IMR-90 (cell line): ENCODE measurements at regions not wholly inside any gene's neighbourhood (a gene's known extent, or its start where the extent isn't known, plus 50 kb on each side); places are given as distances from the start of the nearest gene placed in this dataset.

Source experiments
- ATAC-seq: fragments of 200-7000 bp; cut with Tn5 transposase; 2 replicates; pipeline ENCODE4 v1.9.1; 2020; ENCODE audit warnings: low read depth, mild to moderate bottlenecking, moderate library complexity
- BruUV-seq: library from RNA; stranded (reverse); fragments of 400-500 nt; replicated peaks from 2 replicates; lab custom pipeline; 2021; lab: Mats Ljungman, UMichigan
- CTCF ChIA-PET: fragments of 300-600 bp; formaldehyde crosslinking; extraction: SDS; loops from one replicate; lab custom pipeline; 2021; ENCODE audit warnings: antibody characterized with exemption; lab: Yijun Ruan, JAX
- POLR2A ChIA-PET: fragments of 300-600 bp; sonication (Branson Sonifier 250); formaldehyde crosslinking; loops from one replicate; lab custom pipeline; 2022; ENCODE audit warnings: antibody characterized with exemption; ENCODE audit not compliant: unreplicated experiment; lab: Charles Lee
- DNase-seq: peaks from one replicate; pipeline ENCODE4 v3.0.0; 2013
- H2AFZ ChIP-seq: replicated peaks from 2 replicates; pipeline ENCODE3; 2013; ENCODE audit warnings: low read length, mild to moderate bottlenecking; ENCODE audit not compliant: poor library complexity
- H2AK5ac ChIP-seq: 2 replicates; pipeline ENCODE4 v1.6.1; 2013; ENCODE audit warnings: low read depth, low read length, inconsistent platforms
- H2AK9ac ChIP-seq: replicated peaks from 2 replicates; pipeline ENCODE3; 2013; ENCODE audit warnings: mild to moderate bottlenecking, low read depth, low read length, moderate library complexity; ENCODE audit not compliant: poor library complexity
- H2BK120ac ChIP-seq: 2 replicates; pipeline ENCODE4 v1.6.1; 2013; ENCODE audit warnings: low read depth, low read length, inconsistent platforms
- H2BK15ac ChIP-seq: 3 replicates; pipeline ENCODE4 v1.6.1; 2013; ENCODE audit warnings: low read depth, low read length, inconsistent platforms
- H2BK20ac ChIP-seq: 2 replicates; pipeline ENCODE4 v1.6.1; 2013; ENCODE audit warnings: low read depth, mild to moderate bottlenecking, inconsistent platforms, low read length, moderate library complexity
- H2BK5ac ChIP-seq: 2 replicates; pipeline ENCODE4 v1.6.1; 2013; ENCODE audit warnings: mild to moderate bottlenecking, low read depth, low read length, inconsistent platforms; ENCODE audit not compliant: poor library complexity, severe bottlenecking
- H3K14ac ChIP-seq: replicated peaks from 2 replicates; pipeline ENCODE4 v1.6.1; 2013; ENCODE audit warnings: low read depth, low read length, inconsistent platforms
- H3K18ac ChIP-seq: 2 replicates; pipeline ENCODE4 v1.6.1; 2013; ENCODE audit warnings: low read depth, low read length, control low read depth
- H3K23ac ChIP-seq: 2 replicates; pipeline ENCODE4 v1.6.1; 2013; ENCODE audit warnings: low read depth, low read length, inconsistent platforms
- H3K27ac ChIP-seq: 2 replicates; pipeline ENCODE4 v1.5.1; 2013; ENCODE audit warnings: mild to moderate bottlenecking, control low read depth, low read length; ENCODE audit not compliant: insufficient read depth
- H3K27me3 ChIP-seq: 2 replicates; pipeline ENCODE4 v1.6.1; 2013; ENCODE audit warnings: low read length; ENCODE audit not compliant: control insufficient read depth, insufficient read depth
- H3K36me3 ChIP-seq: 2 replicates; pipeline ENCODE4 v1.6.1; 2013; ENCODE audit warnings: low read length, mixed read lengths; ENCODE audit not compliant: control insufficient read depth, insufficient read depth
- H3K4ac ChIP-seq: 2 replicates; pipeline ENCODE4 v1.6.1; 2013; ENCODE audit warnings: low read depth, low read length, inconsistent platforms
- H3K4me1 ChIP-seq: 2 replicates; pipeline ENCODE4 v1.6.1; 2013; ENCODE audit warnings: low read length, mixed read lengths; ENCODE audit not compliant: control insufficient read depth, insufficient read depth
- H3K4me2 ChIP-seq: 2 replicates; pipeline ENCODE4 v1.6.1; 2013; ENCODE audit warnings: low read depth, mild to moderate bottlenecking, control low read depth, low read length, moderate library complexity
- H3K4me3 ChIP-seq: 2 replicates; pipeline ENCODE4 v1.5.1; 2013; ENCODE audit warnings: low read depth, mild to moderate bottlenecking, control low read depth, low read length, moderate library complexity; ENCODE audit not compliant: insufficient read depth
- H3K56ac ChIP-seq: 2 replicates; pipeline ENCODE4 v1.6.1; 2013; ENCODE audit warnings: low read length, inconsistent platforms; ENCODE audit not compliant: insufficient read depth; ENCODE audit errors: extremely low read depth
- H3K79me1 ChIP-seq, 2 experiments: 2 replicates each; pipeline ENCODE4 v1.6.1; 2013; ENCODE audit warnings: low read length in 2 of 2, inconsistent platforms in 1 of 2, low read depth in 1 of 2
- H3K9ac ChIP-seq: 2 replicates; pipeline ENCODE4 v1.6.1; 2013; ENCODE audit warnings: low read depth, low read length, control low read depth
- H3K9me1 ChIP-seq: 2 replicates; pipeline ENCODE4 v1.6.1; 2013; ENCODE audit warnings: low read length, inconsistent platforms; ENCODE audit not compliant: insufficient read depth
- H3K9me3 ChIP-seq: 2 replicates; pipeline ENCODE4 v1.6.1; 2013; ENCODE audit warnings: low read length; ENCODE audit not compliant: control insufficient read depth, insufficient read depth
- H4K20me1 ChIP-seq: 2 replicates; pipeline ENCODE4 v1.6.1; 2013; ENCODE audit warnings: low read length, inconsistent platforms; ENCODE audit not compliant: insufficient read depth
- H4K5ac ChIP-seq: 2 replicates; pipeline ENCODE4 v1.6.1; 2013; ENCODE audit warnings: mild to moderate bottlenecking, low read depth, low read length, control low read depth
- H4K8ac ChIP-seq, 2 experiments: 2 replicates each; pipeline ENCODE4 v1.6.1; 2013; ENCODE audit warnings: low read depth in 2 of 2, low read length in 2 of 2, control low read depth in 1 of 2, inconsistent platforms in 1 of 2
- H4K91ac ChIP-seq: 2 replicates; pipeline ENCODE4 v1.6.1; 2013; ENCODE audit warnings: low read depth, low read length, inconsistent platforms; ENCODE audit not compliant: insufficient read depth
- BHLHE40 ChIP-seq: fragments of 150-350 bp; IDR thresholded peaks from 2 replicates; pipeline ENCODE4 v1.6.1; 2016; ENCODE audit warnings: mild to moderate bottlenecking, low read depth, low read length
- CEBPB ChIP-seq: IDR thresholded peaks from 2 replicates; pipeline ENCODE4 v1.6.1; 2012; ENCODE audit warnings: low read depth, low read length, improper control_type of control experiment
- CHD1 ChIP-seq: IDR thresholded peaks from 2 replicates; pipeline ENCODE4 v1.6.1; 2012; ENCODE audit warnings: low read depth, low read length, improper control_type of control experiment
- FOS ChIP-seq: fragments of 150-350 bp; IDR thresholded peaks from 2 replicates; pipeline ENCODE4 v1.6.1; 2016; ENCODE audit warnings: low read depth, low read length
- MAFK ChIP-seq: IDR thresholded peaks from 2 replicates; pipeline ENCODE4 v1.6.1; 2012; ENCODE audit warnings: low read depth, low read length, improper control_type of control experiment
- MAZ ChIP-seq: IDR thresholded peaks from 2 replicates; pipeline ENCODE4 v1.6.1; 2012; ENCODE audit warnings: low read depth, mild to moderate bottlenecking, low read length, improper control_type of control experiment, moderate library complexity, borderline replicate concordance
- MXI1 ChIP-seq: IDR thresholded peaks from 2 replicates; pipeline ENCODE4 v1.6.1; 2012; ENCODE audit warnings: low read depth, mild to moderate bottlenecking, low read length, moderate library complexity, borderline replicate concordance
- NFE2L2 ChIP-seq: fragments of 150-350 bp; IDR thresholded peaks from 2 replicates; pipeline ENCODE4 v1.6.1; 2016; ENCODE audit warnings: low read depth, mild to moderate bottlenecking, low read length
- POLR2A ChIP-seq: IDR thresholded peaks from 2 replicates; pipeline ENCODE4 v1.6.1; 2012; ENCODE audit warnings: mild to moderate bottlenecking, low read depth, low read length
- RAD21 ChIP-seq: IDR thresholded peaks from 2 replicates; pipeline ENCODE4 v1.6.1; 2012; ENCODE audit warnings: low read length, improper control_type of control experiment
- RCOR1 ChIP-seq: IDR thresholded peaks from 2 replicates; pipeline ENCODE4 v1.6.1; 2012; ENCODE audit warnings: mild to moderate bottlenecking, low read length, improper control_type of control experiment; ENCODE audit not compliant: insufficient replicate concordance
- RFX5 ChIP-seq: IDR thresholded peaks from 2 replicates; pipeline ENCODE4 v1.8.0; 2012; ENCODE audit warnings: low read depth, mild to moderate bottlenecking, low read length, moderate library complexity
- SMC3 ChIP-seq: fragments of 150-350 bp; IDR thresholded peaks from 2 replicates; pipeline ENCODE4 v1.6.1; 2016; ENCODE audit warnings: low read depth, mild to moderate bottlenecking, antibody characterized with exemption, low read length, moderate library complexity
- WGBS, 2 experiments: methylation state at CpG; one replicate each; pipeline versions ENCODE4 v1.1.5 to v1.1.7; 2013; ENCODE audit warnings: missing lambda C conversion rate in 2 of 2; ENCODE audit not compliant: insufficient read length in 1 of 2; ENCODE audit errors: extremely low coverage in 2 of 2; 5-methylcytosine and 5-hydroxymethylcytosine counted together
- dilution Hi-C: fragments of 300-500 bp; cut with HindIII; formaldehyde crosslinking; loops from one replicate; pipeline ENCODE4 v1.14.3; 2018; ENCODE audit warnings: low sequenced_read_pairs; ENCODE audit not compliant: unreplicated experiment
- in situ Hi-C: fragments of 300-500 bp; cut with MboI; formaldehyde crosslinking; loops from 3 replicates; pipeline ENCODE4 v1.14.3; 2019; ENCODE audit warnings: low sequenced_read_pairs, inconsistent platforms, mixed read lengths
- intact Hi-C: fragments of 100-400 bp; cut with micrococcal nuclease; formaldehyde crosslinking; loops from 2 replicates; pipeline ENCODE4 v1.10.0; 2022
- TF ChIP-seq, protein P1 (sequence below): conservative IDR thresholded peaks from 2 replicates; pipeline ENCODE4 v1.5.1; 2012; ENCODE audit warnings: mild to moderate bottlenecking, low read depth, low read length, improper control_type of control experiment
- TF ChIP-seq, protein P2 (sequence below): fragments of 150-350 bp; IDR thresholded peaks from 2 replicates; pipeline ENCODE4 v1.6.1; 2016; ENCODE audit warnings: low read depth, mild to moderate bottlenecking, low read length, moderate library complexity, borderline replicate concordance
- TF ChIP-seq, protein P3 (sequence below): fragments of 150-350 bp; IDR thresholded peaks from 2 replicates; pipeline ENCODE4 v1.6.1; 2017; ENCODE audit warnings: mild to moderate bottlenecking, antibody characterized with exemption, low read length, low read depth

DNA sequence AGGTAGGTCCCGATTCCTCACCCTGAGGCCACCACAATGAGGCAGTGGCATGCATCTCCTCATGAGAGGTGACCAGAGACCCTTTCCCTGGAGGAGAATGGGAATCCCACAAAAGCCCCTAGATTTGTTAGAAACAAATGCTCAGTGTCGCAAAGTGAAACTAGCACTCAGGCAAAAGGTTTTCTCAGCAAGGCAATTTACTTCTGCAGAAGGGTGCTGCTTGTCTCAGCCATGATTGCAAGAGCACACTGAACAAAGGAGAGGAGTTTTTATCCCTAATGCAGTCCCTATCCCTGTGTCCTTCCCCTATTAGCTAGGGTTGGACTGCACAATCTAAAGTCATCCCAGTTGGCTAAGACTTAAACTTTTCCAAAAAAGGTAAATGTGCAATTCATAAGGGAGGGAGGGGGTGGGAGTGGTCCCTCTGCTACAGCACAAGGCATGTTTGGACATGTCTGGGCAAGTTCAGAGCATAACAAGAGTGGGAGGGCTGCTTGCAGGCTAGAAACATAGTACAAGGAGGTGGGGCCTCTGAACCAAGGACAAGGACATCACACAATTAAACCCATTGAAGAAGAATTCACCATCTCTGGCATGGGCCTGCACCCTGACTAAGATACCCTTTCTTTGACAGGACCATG is 185.3 kb downstream of the CCNG2 start:
- WGBS, 2 experiments = no CpG with 5 or more reads among the region's 2 CpGs

More for the DNA sequence above, 185.3 kb downstream of the CCNG2 start:
- Histone ChIP-seq H3K4ac (no peak overlapping the region), H2BK20ac (no peak overlapping the region), H2BK120ac (no peak overlapping the region), H3K4me3 (no peak overlapping the region), H3K9me3 (peaks cover 2% of the 10 kb centered on the region), H3K23ac (no peak overlapping the region), H4K91ac (no peak overlapping the region), H2BK15ac (no peak overlapping the region), H3K9ac (no peak overlapping the region), H2AK5ac (no peak overlapping the region), H3K27me3 (no peaks in the 10 kb centered on the region; the same call in 1 of the 2 replicates), H3K4me2 (no peak overlapping the region), H3K14ac (no peak overlapping the region), H3K18ac (no peak overlapping the region), H2AK9ac (no peak overlapping the region), H3K56ac (no peak overlapping the region), H4K8ac (no peak overlapping the region), H3K36me3 (no peaks in the 10 kb centered on the region), H4K20me1 (no peaks in the 10 kb centered on the region), H2BK5ac (no peak overlapping the region), H3K79me1 (no peaks in the 10 kb centered on the region), H3K4me1 (no peaks in the 10 kb centered on the region), H4K5ac (no peak overlapping the region), H3K27ac (no peak overlapping the region), H3K9me1 (no peaks in the 10 kb centered on the region), H2AFZ (no peak overlapping the region)
- ChIA-PET POLR2A (no interaction called here), CTCF (interaction anchor here (0.7 kb wide), 1 partner anchor 115 kb away, joined by 3 read pairs; no protein-coding TSS in a partner anchor)
- ATAC-seq (no peak), DNase-seq (no peak)
- dilution Hi-C loops (no loop called here), in situ Hi-C loops (no loop called here), intact Hi-C loops (no loop called here)
- no peak for TF ChIP-seq BHLHE40
- TF ChIP-seq MAFK = no peak
- TF ChIP-seq, protein P1, sequence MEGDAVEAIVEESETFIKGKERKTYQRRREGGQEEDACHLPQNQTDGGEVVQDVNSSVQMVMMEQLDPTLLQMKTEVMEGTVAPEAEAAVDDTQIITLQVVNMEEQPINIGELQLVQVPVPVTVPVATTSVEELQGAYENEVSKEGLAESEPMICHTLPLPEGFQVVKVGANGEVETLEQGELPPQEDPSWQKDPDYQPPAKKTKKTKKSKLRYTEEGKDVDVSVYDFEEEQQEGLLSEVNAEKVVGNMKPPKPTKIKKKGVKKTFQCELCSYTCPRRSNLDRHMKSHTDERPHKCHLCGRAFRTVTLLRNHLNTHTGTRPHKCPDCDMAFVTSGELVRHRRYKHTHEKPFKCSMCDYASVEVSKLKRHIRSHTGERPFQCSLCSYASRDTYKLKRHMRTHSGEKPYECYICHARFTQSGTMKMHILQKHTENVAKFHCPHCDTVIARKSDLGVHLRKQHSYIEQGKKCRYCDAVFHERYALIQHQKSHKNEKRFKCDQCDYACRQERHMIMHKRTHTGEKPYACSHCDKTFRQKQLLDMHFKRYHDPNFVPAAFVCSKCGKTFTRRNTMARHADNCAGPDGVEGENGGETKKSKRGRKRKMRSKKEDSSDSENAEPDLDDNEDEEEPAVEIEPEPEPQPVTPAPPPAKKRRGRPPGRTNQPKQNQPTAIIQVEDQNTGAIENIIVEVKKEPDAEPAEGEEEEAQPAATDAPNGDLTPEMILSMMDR = no peak
- no peak for TF ChIP-seq CHD1
- no peak for TF ChIP-seq MAZ
- TF ChIP-seq, protein P2, sequence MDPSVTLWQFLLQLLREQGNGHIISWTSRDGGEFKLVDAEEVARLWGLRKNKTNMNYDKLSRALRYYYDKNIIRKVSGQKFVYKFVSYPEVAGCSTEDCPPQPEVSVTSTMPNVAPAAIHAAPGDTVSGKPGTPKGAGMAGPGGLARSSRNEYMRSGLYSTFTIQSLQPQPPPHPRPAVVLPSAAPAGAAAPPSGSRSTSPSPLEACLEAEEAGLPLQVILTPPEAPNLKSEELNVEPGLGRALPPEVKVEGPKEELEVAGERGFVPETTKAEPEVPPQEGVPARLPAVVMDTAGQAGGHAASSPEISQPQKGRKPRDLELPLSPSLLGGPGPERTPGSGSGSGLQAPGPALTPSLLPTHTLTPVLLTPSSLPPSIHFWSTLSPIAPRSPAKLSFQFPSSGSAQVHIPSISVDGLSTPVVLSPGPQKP = no peak
- TF ChIP-seq RCOR1 = no peak
- TF ChIP-seq RFX5 = no peak
- no peak for TF ChIP-seq POLR2A
- TF ChIP-seq RAD21 = no peak
- TF ChIP-seq FOS = no peak
- no peak for TF ChIP-seq MXI1
- no peak for TF ChIP-seq NFE2L2
- no peak for TF ChIP-seq SMC3
- no peak for TF ChIP-seq CEBPB
- TF ChIP-seq, protein P3, sequence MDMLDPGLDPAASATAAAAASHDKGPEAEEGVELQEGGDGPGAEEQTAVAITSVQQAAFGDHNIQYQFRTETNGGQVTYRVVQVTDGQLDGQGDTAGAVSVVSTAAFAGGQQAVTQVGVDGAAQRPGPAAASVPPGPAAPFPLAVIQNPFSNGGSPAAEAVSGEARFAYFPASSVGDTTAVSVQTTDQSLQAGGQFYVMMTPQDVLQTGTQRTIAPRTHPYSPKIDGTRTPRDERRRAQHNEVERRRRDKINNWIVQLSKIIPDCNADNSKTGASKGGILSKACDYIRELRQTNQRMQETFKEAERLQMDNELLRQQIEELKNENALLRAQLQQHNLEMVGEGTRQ = no peak
- no TSS peak for BruUV-seq
